Neuronal stem cell (in vitro differentiated cells): ENCODE measurements at regions not wholly inside any gene's neighbourhood (a gene's known extent, or its start where the extent isn't known, plus 50 kb on each side); places are given as distances from the start of the nearest gene placed in this dataset.

Experiments used
- DNase-seq: peaks from one replicate; pipeline ENCODE4 v3.0.0-alpha.2; 2013; ENCODE audit warnings: low spot score
- H2AFZ ChIP-seq: one replicate; pipeline ENCODE4 v1.6.1; 2013; ENCODE audit warnings: mild to moderate bottlenecking, low read length, inconsistent platforms
- H2AK5ac ChIP-seq: 2 replicates; pipeline ENCODE4 v1.6.1; 2013; ENCODE audit warnings: low read depth, mild to moderate bottlenecking, inconsistent platforms, low read length, moderate library complexity, mixed read lengths
- H2BK120ac ChIP-seq: 2 replicates; pipeline ENCODE4 v1.6.1; 2013; ENCODE audit warnings: low read depth, mild to moderate bottlenecking, inconsistent platforms, low read length, moderate library complexity, mixed read lengths
- H2BK12ac ChIP-seq: one replicate; pipeline ENCODE4 v1.6.1; 2013; ENCODE audit warnings: low read length, inconsistent platforms
- H2BK15ac ChIP-seq: 2 replicates; pipeline ENCODE4 v1.6.1; 2013; ENCODE audit warnings: mild to moderate bottlenecking, low read length, inconsistent platforms, mixed read lengths
- H2BK5ac ChIP-seq: one replicate; pipeline ENCODE4 v1.6.1; 2013; ENCODE audit warnings: inconsistent platforms, mild to moderate bottlenecking, low read length, moderate library complexity
- H3K14ac ChIP-seq: one replicate; pipeline ENCODE4 v1.6.1; 2013; ENCODE audit warnings: low read length, inconsistent platforms
- H3K18ac ChIP-seq: 2 replicates; pipeline ENCODE4 v1.6.1; 2013; ENCODE audit warnings: low read length, inconsistent platforms
- H3K23ac ChIP-seq: 2 replicates; pipeline ENCODE4 v1.6.1; 2013; ENCODE audit warnings: low read depth, mild to moderate bottlenecking, mixed read lengths, low read length, inconsistent platforms; ENCODE audit not compliant: poor library complexity
- H3K27ac ChIP-seq: replicated peaks from 3 replicates; pipeline ENCODE4 v1.5.1; 2013; ENCODE audit warnings: low read length, inconsistent platforms
- H3K27me3 ChIP-seq, 3 experiments: 2 replicates each; pipeline ENCODE4 v1.6.1; 2013; ENCODE audit warnings: low read length in 3 of 3, mild to moderate bottlenecking in 2 of 3, inconsistent platforms in 1 of 3, low read depth in 1 of 3, mixed read lengths in 1 of 3, moderate library complexity in 1 of 3; ENCODE audit not compliant: control insufficient read depth in 3 of 3, insufficient read depth in 3 of 3
- H3K36me3 ChIP-seq, 2 donors: replicated peaks in 1 of 2; 2 replicates each; pipeline ENCODE4 v1.6.1; 2013; ENCODE audit warnings: low read length in 2 of 2; ENCODE audit not compliant: control insufficient read depth in 2 of 2, insufficient read depth in 2 of 2
- H3K4ac ChIP-seq: 2 replicates; pipeline ENCODE4 v1.6.1; 2013; ENCODE audit warnings: inconsistent platforms, mild to moderate bottlenecking, low read length, moderate library complexity
- H3K4me1 ChIP-seq, 2 donors: 1 replicate in 1 of 2; 2 replicates in 1 of 2; pipeline ENCODE4 v1.6.1; 2013; ENCODE audit warnings: low read length in 2 of 2, low read depth in 1 of 2; ENCODE audit not compliant: control insufficient read depth in 2 of 2, insufficient read depth in 1 of 2
- H3K4me2 ChIP-seq: one replicate; pipeline ENCODE4 v1.6.1; 2013; ENCODE audit warnings: mild to moderate bottlenecking, low read length, inconsistent platforms; ENCODE audit not compliant: insufficient read depth, poor library complexity, severe bottlenecking
- H3K4me3 ChIP-seq, 2 donors: 2 replicates each; pipeline ENCODE4 v1.5.1; 2013; ENCODE audit warnings: low read length in 2 of 2, mild to moderate bottlenecking in 2 of 2, inconsistent platforms in 1 of 2, moderate library complexity in 1 of 2
- H3K79me1 ChIP-seq: one replicate; pipeline ENCODE4 v1.6.1; 2013; ENCODE audit warnings: low read depth, mild to moderate bottlenecking, inconsistent platforms, low read length, moderate library complexity
- H3K9ac ChIP-seq: one replicate; pipeline ENCODE4 v1.6.1; 2013; ENCODE audit warnings: mild to moderate bottlenecking, low read depth, low read length, inconsistent platforms; ENCODE audit not compliant: poor library complexity
- H3K9me3 ChIP-seq, 2 donors: replicated peaks in 1 of 2; 2 replicates each; pipeline versions ENCODE3 to v1.6.1; 2013; ENCODE audit warnings: low read length in 2 of 2, mild to moderate bottlenecking in 2 of 2, inconsistent platforms in 1 of 2, low read depth in 1 of 2, mixed read lengths in 1 of 2, moderate library complexity in 1 of 2; ENCODE audit not compliant: control insufficient read depth in 2 of 2, insufficient read depth in 1 of 2
- H4K8ac ChIP-seq: one replicate; pipeline ENCODE4 v1.6.1; 2013; ENCODE audit warnings: low read depth, mild to moderate bottlenecking, inconsistent platforms, low read length, moderate library complexity
- H4K91ac ChIP-seq: one replicate; pipeline ENCODE4 v1.6.1; 2013; ENCODE audit warnings: low read length, low read depth, mild to moderate bottlenecking, inconsistent platforms; ENCODE audit not compliant: poor library complexity
- WGBS, 2 donors: extraction: QIAGEN DNeasy Blood & Tissue Kit; methylation state at CpG; one replicate each; pipeline ENCODE4 v1.1.7; 2013; ENCODE audit warnings: missing lambda C conversion rate in 2 of 2, mixed read lengths in 1 of 2; ENCODE audit not compliant: insufficient read length in 2 of 2, insufficient replicate concordance in 1 of 2; ENCODE audit errors: extremely low coverage in 2 of 2; 5-methylcytosine and 5-hydroxymethylcytosine counted together

DNA sequence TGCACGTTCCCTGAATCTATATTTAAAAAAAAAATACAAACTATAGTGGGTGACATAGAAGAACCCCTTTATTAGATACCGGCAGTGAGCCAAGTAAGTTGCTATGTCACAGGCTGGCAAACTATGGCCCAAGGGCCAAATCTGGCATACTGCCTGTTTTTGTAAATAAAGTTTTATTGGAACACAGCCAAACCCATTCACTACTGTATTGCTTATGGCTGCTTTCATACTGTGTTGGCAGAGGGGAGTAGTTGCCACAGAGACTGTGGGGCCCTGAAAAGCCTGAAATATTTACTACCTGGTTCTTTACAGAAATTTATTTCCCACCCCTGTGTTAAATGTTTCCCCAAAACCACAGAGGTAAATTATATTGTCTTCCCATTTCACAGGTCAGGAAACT, 71.2 kb upstream of the EGFL6 start:
- Histone ChIP-seq H3K4ac (no peak overlapping the region), H2BK12ac (no peak overlapping the region), H3K4me3 (no peak overlapping the region), H2AK5ac (no peak overlapping the region), H3K23ac (no peak overlapping the region), H3K9ac (no peak overlapping the region), H3K36me3 (no peaks in the 10 kb centered on the region), H3K4me2 (no peak overlapping the region), H3K4me1 (no peaks in the 10 kb centered on the region), H3K79me1 (no peaks in the 10 kb centered on the region), H2BK5ac (no peak overlapping the region), H2BK15ac (no peak overlapping the region), H4K8ac (no peak overlapping the region), H2AFZ (no peak overlapping the region), H3K9me3 (no peaks in the 10 kb centered on the region), H4K91ac (no peak overlapping the region), H3K18ac (no peak overlapping the region), H3K14ac (no peak overlapping the region), H3K27me3 (peaks cover 0 to 4% (median 0%) of the 10 kb centered on the region in 3 experiments), H2BK120ac (no peak overlapping the region), H3K27ac (no peak overlapping the region)
- WGBS, 2 donors, result no CpG with 5 or more reads among the region's 2 CpGs
- no peak for DNase-seq

DNA sequence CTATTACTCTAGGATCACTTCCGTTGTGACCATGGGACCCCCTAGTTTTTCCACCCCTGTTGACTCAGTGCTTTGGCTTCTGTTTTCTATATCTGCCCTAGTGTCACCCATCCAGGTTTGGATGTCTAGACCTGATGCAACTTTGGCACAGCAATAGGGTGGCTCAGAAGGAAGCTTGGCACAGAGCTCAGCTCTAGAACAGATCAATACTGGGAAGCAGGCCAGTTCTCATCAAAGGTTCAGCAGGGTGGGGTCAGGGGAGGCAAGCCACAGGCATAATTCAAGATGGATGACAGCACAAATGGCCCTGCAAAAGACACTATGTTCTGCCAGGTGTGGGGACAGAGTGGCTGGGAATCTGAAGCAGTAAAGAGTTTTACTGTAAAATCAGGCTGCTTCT, 74.2 kb upstream of the EGFL6 start:
- Histone ChIP-seq H3K4me2 (no peak overlapping the region), H3K18ac (no peak overlapping the region), H3K79me1 (no peaks in the 10 kb centered on the region), H2BK12ac (no peak overlapping the region), H4K8ac (no peak overlapping the region), H2AK5ac (no peak overlapping the region), H4K91ac (no peak overlapping the region), H2AFZ (no peak overlapping the region), H3K4ac (no peak overlapping the region), H3K14ac (no peak overlapping the region), H2BK120ac (no peak overlapping the region), H2BK5ac (no peak overlapping the region), H3K27ac (no peak overlapping the region), H3K36me3 (no peaks in the 10 kb centered on the region), H3K9me3 (no peaks in the 10 kb centered on the region), H3K9ac (no peak overlapping the region), H2BK15ac (no peak overlapping the region), H3K23ac (no peak overlapping the region), H3K27me3 (peaks cover 0 to 4% (median 0%) of the 10 kb centered on the region in 3 experiments), H3K4me3 (no peak overlapping the region), H3K4me1 (no peaks in the 10 kb centered on the region)
- no peak for DNase-seq
- no CpG with 5 or more reads among the region's 1 CpG for WGBS, 2 donors

DNA sequence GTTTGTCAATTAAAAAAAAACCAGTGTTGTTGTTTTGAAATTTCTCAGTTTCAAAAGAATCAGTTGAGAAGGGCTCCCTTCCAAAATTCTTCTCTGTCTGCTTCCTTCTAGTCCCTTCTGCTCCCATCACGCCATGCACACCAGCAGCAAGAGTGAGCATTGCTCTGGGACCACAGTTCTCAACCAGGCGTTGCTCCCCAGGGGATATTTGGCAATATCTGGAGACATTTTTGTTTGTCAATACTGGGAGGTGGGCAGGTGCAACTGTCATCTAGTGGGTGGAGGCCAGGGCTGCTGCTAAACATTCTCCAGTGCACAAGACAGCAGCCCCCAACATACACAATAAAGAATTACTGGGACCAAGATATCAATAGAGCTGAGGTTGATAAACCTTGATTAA, 74.8 kb upstream of the EGFL6 start:
- H2AFZ ChIP-seq, result no peak overlapping the region
- no peaks in the 10 kb centered on the region for H3K9me3 ChIP-seq
- H3K4me1 ChIP-seq, result no peaks in the 10 kb centered on the region
- H3K9ac ChIP-seq, result no peak overlapping the region
- H4K91ac ChIP-seq, result no peak overlapping the region
- no peak overlapping the region for H3K23ac ChIP-seq
- no peaks in the 10 kb centered on the region for H3K79me1 ChIP-seq
- H2BK12ac ChIP-seq, result no peak overlapping the region
- no peak overlapping the region for H4K8ac ChIP-seq
- no peak overlapping the region for H2BK5ac ChIP-seq
- no peak overlapping the region for H3K18ac ChIP-seq
- WGBS, 2 donors, result no CpG with 5 or more reads among the region's 2 CpGs
- no peak overlapping the region for H3K27ac ChIP-seq
- no peak overlapping the region for H3K4me2 ChIP-seq
- H2BK120ac ChIP-seq, result no peak overlapping the region
- no peak overlapping the region for H2BK15ac ChIP-seq
- H3K4ac ChIP-seq, result no peak overlapping the region
- no peak overlapping the region for H3K4me3 ChIP-seq
- peaks cover 0 to 4% (median 0%) of the 10 kb centered on the region in 3 experiments for H3K27me3 ChIP-seq
- no peak for DNase-seq
- no peaks in the 10 kb centered on the region for H3K36me3 ChIP-seq
- H2AK5ac ChIP-seq, result no peak overlapping the region
- H3K14ac ChIP-seq, result no peak overlapping the region

DNA sequence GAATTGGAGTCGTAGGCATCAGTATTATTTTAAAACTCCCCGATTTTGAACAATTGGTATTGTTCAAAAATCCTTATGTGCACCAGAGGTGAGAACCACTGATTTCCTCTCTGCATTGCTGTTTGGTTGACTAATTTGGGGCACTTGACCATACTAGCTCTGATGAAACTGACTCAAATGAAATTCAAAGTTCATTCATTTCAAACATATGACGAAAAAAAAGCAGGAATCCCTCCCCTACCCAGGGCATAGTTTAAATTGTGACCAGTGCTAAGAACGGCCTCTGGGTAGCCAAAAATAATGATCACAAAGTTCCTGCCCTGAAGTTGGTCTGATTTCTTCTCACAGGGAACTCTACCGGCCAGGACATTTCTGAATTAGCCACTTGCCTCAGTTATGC, 75.7 kb upstream of the EGFL6 start:
- Histone ChIP-seq H3K4me3 (no peak overlapping the region), H3K9me3 (no peaks in the 10 kb centered on the region), H3K23ac (no peak overlapping the region), H2AFZ (no peak overlapping the region), H3K79me1 (no peaks in the 10 kb centered on the region), H4K91ac (no peak overlapping the region), H4K8ac (no peak overlapping the region), H3K4ac (no peak overlapping the region), H3K4me2 (no peak overlapping the region), H3K18ac (no peak overlapping the region), H3K9ac (no peak overlapping the region), H3K4me1 (no peaks in the 10 kb centered on the region), H2BK15ac (no peak overlapping the region), H2BK5ac (no peak overlapping the region), H3K36me3 (no peaks in the 10 kb centered on the region), H2AK5ac (no peak overlapping the region), H2BK12ac (no peak overlapping the region), H3K27ac (no peak overlapping the region), H2BK120ac (no peak overlapping the region), H3K14ac (no peak overlapping the region), H3K27me3 (no peaks in the 10 kb centered on the region)
- DNase-seq, result no peak
- WGBS, 2 donors, result no CpG with 5 or more reads among the region's 5 CpGs
